ENCODE measurements at regions not wholly inside any gene's neighbourhood (a gene's known extent, or its start where the extent isn't known, plus 50 kb on each side); places are given as distances from the start of the nearest gene placed in this dataset.

GRCh38 chr7:98496618-98497017 lies 95.7 kb upstream of the BAIAP2L1 start:
- H3K27ac ChIP-seq = no peak overlapping the region
- peaks cover 0 to 5% (median 0%) of the 10 kb centered on the region in 7 donors for H3K27me3 ChIP-seq (replicated peaks in 1 of 7)
- no peaks in the 10 kb centered on the region for H3K4me1 ChIP-seq
- 70 to 87% (median 80%) methylated on average over 2 of the region's 2 CpGs for WGBS, 5 donors
- H3K4me3 ChIP-seq = no peak overlapping the region
- peaks cover 0 to 71% (median 36%) of the 10 kb centered on the region in 8 donors for H3K9me3 ChIP-seq
- no peaks in the 10 kb centered on the region for H3K36me3 ChIP-seq
- TF ChIP-seq POLR2A (IDR thresholded peaks at IDR 0.05) = no peak
- DNase-seq = no peak
- intact Hi-C loops (cut with DNase I; ENCODE audit: low total_unique reads) = no loop called here

- TF ChIP-seq POLR2A (IDR thresholded peaks at IDR 0.05) = no peak
- 85 to 88% (median 87%) methylated on average over 11 of the region's 11 CpGs for WGBS, 5 donors
- H3K27me3 ChIP-seq (replicated peaks in 1 of 7) = peaks cover 0 to 5% (median 0%) of the 10 kb centered on the region in 7 donors
- no peaks in the 10 kb centered on the region for H3K4me1 ChIP-seq
- H3K4me3 ChIP-seq = no peak overlapping the region
- H3K27ac ChIP-seq = no peak overlapping the region
- peaks cover 0 to 66% (median 36%) of the 10 kb centered on the region in 8 donors for H3K9me3 ChIP-seq
- H3K36me3 ChIP-seq = no peaks in the 10 kb centered on the region
- intact Hi-C loops (cut with DNase I; ENCODE audit: low total_unique reads) = no loop called here
- no peak for DNase-seq
Measured at GRCh38 chr7:98495200-98495955, 94.5 kb upstream of the BAIAP2L1 start.

DNA sequence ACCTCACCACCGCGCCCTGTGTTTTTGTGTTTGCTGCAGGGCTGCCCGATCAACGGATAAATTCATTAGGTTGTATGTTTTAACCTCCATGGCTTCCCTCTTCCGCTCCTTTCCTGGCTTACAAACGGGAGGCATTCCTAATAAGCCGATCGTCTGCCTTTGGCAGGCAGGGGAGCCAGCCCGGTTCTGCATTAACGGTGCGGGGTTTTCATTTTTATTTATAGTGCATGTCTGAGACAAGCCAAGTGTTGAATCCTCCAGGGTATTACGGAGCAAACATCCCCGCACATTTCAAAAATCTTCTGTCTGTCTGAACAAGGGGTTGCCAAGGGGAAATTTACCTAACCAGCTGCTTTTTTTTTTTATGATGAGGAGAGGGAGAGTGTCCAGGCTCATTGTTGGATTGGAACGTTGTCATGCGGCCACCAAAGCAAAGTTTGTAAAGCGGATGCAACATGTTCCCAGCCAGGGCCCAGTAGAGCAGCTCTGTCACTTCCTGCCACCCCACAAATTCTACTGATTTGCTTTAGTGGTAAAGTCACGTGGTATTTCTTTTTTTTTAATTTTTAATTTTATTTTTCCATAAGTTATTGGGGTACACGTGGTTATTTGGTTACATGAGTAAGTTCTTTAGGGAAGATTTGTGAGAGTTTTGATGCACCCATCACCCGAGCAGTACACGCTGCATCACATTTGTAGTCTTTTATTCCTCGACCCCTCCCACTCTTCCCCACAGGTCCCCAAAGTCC lies 92.3 kb upstream of the BAIAP2L1 start:
- H3K27ac ChIP-seq = no peak overlapping the region
- WGBS, 5 donors = 87 to 91% (median 88%) methylated on average over 21 of the region's 21 CpGs
- peaks cover 0 to 45% (median 23%) of the 10 kb centered on the region in 8 donors for H3K9me3 ChIP-seq
- TF ChIP-seq, protein P1, sequence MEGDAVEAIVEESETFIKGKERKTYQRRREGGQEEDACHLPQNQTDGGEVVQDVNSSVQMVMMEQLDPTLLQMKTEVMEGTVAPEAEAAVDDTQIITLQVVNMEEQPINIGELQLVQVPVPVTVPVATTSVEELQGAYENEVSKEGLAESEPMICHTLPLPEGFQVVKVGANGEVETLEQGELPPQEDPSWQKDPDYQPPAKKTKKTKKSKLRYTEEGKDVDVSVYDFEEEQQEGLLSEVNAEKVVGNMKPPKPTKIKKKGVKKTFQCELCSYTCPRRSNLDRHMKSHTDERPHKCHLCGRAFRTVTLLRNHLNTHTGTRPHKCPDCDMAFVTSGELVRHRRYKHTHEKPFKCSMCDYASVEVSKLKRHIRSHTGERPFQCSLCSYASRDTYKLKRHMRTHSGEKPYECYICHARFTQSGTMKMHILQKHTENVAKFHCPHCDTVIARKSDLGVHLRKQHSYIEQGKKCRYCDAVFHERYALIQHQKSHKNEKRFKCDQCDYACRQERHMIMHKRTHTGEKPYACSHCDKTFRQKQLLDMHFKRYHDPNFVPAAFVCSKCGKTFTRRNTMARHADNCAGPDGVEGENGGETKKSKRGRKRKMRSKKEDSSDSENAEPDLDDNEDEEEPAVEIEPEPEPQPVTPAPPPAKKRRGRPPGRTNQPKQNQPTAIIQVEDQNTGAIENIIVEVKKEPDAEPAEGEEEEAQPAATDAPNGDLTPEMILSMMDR (IDR thresholded peaks at IDR 0.05 in 8 of 11, conservative IDR thresholded peaks at IDR 0.05 in 3 of 11) = no peak
- TF ChIP-seq POLR2A (IDR thresholded peaks at IDR 0.05) = no peak
- no peak for TF ChIP-seq POLR2AphosphoS5 (IDR thresholded peaks at IDR 0.05)
- intact Hi-C loops (cut with DNase I; ENCODE audit: low total_unique reads) = no loop called here
- H3K4me3 ChIP-seq = no peak overlapping the region
- peak; percentile 27 for DNase-seq
- no peaks in the 10 kb centered on the region for H3K36me3 ChIP-seq
- no peaks in the 10 kb centered on the region for H3K27me3 ChIP-seq (replicated peaks in 1 of 7)
- no peaks in the 10 kb centered on the region for H3K4me1 ChIP-seq

GRCh38 chr7:98488167-98488566 lies 87.3 kb upstream of the BAIAP2L1 start:
- TF ChIP-seq, protein P1 (IDR thresholded peaks at IDR 0.05 in 8 of 11, conservative IDR thresholded peaks at IDR 0.05 in 3 of 11) = no peak
- Histone ChIP-seq H3K4me3 (no peak overlapping the region), H3K36me3 (no peaks in the 10 kb centered on the region), H3K4me1 (no peaks in the 10 kb centered on the region), H3K27me3 (replicated peaks in 1 of 7) (peaks cover 0 to 11% (median 0%) of the 10 kb centered on the region in 7 donors), H3K9me3 (peaks cover 0 to 5% (median 0%) of the 10 kb centered on the region in 8 donors), H3K27ac (no peak overlapping the region)
- intact Hi-C loops (cut with DNase I; ENCODE audit: low total_unique reads) = no loop called here
- no peak for DNase-seq
- 69 to 79% (median 75%) methylated on average over 7 of the region's 7 CpGs for WGBS, 5 donors

DNA sequence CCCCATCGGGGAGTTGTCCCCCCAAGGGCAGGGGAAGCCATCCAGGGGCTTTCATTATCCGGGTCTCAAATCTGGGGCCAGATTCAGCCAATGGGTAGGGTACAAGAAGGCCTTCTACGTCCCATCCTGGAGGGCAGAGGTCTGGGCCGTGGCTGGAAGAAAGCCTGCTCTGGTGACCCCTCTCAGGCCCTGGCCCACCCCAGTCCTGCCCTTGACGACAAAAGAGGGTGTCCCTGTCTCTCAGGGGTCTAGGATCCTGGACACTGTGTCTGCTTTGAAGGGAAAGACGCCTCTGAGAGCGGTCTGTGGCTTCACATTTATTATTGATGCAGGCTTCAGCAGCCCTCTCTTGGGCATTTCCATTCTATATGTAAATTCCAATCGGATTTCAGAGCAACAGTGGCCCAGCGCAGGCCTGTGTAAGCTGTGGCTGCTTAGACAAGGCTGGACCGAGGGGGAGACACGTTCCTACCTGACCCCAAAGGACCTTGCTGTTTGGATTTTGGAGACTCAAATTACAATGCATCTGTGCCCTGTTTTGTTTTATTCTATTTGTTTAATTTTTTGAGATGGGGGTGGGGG lies 83.2 kb upstream of the BAIAP2L1 start:
- H3K4me3 ChIP-seq = no peak overlapping the region
- 75 to 83% (median 80%) methylated on average over 10 to 11 of the region's 11 CpGs for WGBS, 5 donors
- no peak for TF ChIP-seq POLR2A (IDR thresholded peaks at IDR 0.05)
- TF ChIP-seq, protein P1 (IDR thresholded peaks at IDR 0.05 in 8 of 11, conservative IDR thresholded peaks at IDR 0.05 in 3 of 11) = no peak
- TF ChIP-seq POLR2AphosphoS5 (IDR thresholded peaks at IDR 0.05) = no peak
- no peaks in the 10 kb centered on the region for H3K36me3 ChIP-seq
- H3K27me3 ChIP-seq (replicated peaks in 1 of 7) = peaks cover 0 to 11% (median 0%) of the 10 kb centered on the region in 7 donors
- H3K27ac ChIP-seq = no peak overlapping the region
- peak; percentile 48 for DNase-seq
- intact Hi-C loops (cut with DNase I; ENCODE audit: low total_unique reads) = no loop called here
- H3K4me1 ChIP-seq = no peaks in the 10 kb centered on the region
- H3K9me3 ChIP-seq = peaks cover 0 to 12% (median 0%) of the 10 kb centered on the region in 8 donors

All from spleen (tissue), 11 donors.